Esophagus muscularis mucosa (tissue), 3 donors: ENCODE measurements at regions not wholly inside any gene's neighbourhood (a gene's known extent, or its start where the extent isn't known, plus 50 kb on each side); places are given as distances from the start of the nearest gene placed in this dataset.

Experiments
- CTCF ChIP-seq, 3 experiments: fragments of 200-600 bp in 2 of 3; fragments of 450-650 bp in 1 of 3; sonication (generic) in 2 of 3; IDR thresholded peaks; one replicate each; pipeline ENCODE4 v1.5.1; 2017 to 2019; ENCODE audit warnings: antibody characterized with exemption in 3 of 3, mild to moderate bottlenecking in 2 of 3, moderate library complexity in 1 of 3
- POLR2A ChIP-seq: fragments of 450-650 bp; IDR thresholded peaks from one replicate; pipeline ENCODE4 v1.6.1; 2017; ENCODE audit warnings: antibody characterized with exemption, moderate library complexity, mild to moderate bottlenecking, low read depth

- TF ChIP-seq CTCF (IDR thresholded peaks at IDR 0.05) (no peak), POLR2A (no peak)
These were observed 300.8 kb upstream of the MSX2 start for GRCh38 chr5:174423558-174423957.
